GM12864 (cell line): ENCODE measurements at regions not wholly inside any gene's neighbourhood (a gene's known extent, or its start where the extent isn't known, plus 50 kb on each side); places are given as distances from the start of the nearest gene placed in this dataset.

Source experiments
- DNase-seq: peaks from one replicate; pipeline ENCODE4 v3.0.0-alpha.2; 2011; ENCODE audit warnings: low read depth
- H3K4me3 ChIP-seq: 2 replicates; pipeline ENCODE4 v1.5.1; 2011; ENCODE audit warnings: mild to moderate bottlenecking, low read depth, low read length, control low read depth
- TF ChIP-seq, protein P1 (sequence below): IDR thresholded peaks from 2 replicates; pipeline ENCODE4 v1.5.1; 2011; ENCODE audit warnings: low read depth, mild to moderate bottlenecking, moderate library complexity, low read length, control low read depth, inconsistent platforms; ENCODE audit errors: missing control alignments

DNA sequence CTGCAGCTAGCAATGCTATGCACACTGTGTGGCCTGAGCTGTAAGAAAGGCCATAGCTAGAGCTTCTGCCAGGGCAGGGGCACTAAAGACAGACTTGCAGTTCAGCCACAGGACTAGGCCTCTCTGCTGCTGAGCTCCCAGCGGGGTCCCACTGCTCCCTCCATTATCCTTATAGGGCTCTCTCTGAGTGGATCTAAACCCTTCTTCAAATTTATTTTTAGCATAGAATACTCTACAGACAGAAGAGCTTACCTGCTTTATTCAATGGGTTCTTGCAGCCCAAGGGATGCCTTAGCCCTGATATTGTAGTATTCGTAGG lies 100.9 kb upstream of the MLN start:
- TF ChIP-seq, protein P1, sequence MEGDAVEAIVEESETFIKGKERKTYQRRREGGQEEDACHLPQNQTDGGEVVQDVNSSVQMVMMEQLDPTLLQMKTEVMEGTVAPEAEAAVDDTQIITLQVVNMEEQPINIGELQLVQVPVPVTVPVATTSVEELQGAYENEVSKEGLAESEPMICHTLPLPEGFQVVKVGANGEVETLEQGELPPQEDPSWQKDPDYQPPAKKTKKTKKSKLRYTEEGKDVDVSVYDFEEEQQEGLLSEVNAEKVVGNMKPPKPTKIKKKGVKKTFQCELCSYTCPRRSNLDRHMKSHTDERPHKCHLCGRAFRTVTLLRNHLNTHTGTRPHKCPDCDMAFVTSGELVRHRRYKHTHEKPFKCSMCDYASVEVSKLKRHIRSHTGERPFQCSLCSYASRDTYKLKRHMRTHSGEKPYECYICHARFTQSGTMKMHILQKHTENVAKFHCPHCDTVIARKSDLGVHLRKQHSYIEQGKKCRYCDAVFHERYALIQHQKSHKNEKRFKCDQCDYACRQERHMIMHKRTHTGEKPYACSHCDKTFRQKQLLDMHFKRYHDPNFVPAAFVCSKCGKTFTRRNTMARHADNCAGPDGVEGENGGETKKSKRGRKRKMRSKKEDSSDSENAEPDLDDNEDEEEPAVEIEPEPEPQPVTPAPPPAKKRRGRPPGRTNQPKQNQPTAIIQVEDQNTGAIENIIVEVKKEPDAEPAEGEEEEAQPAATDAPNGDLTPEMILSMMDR, result no peak
- DNase-seq, result no peak
- no peak overlapping the region for H3K4me3 ChIP-seq

DNA sequence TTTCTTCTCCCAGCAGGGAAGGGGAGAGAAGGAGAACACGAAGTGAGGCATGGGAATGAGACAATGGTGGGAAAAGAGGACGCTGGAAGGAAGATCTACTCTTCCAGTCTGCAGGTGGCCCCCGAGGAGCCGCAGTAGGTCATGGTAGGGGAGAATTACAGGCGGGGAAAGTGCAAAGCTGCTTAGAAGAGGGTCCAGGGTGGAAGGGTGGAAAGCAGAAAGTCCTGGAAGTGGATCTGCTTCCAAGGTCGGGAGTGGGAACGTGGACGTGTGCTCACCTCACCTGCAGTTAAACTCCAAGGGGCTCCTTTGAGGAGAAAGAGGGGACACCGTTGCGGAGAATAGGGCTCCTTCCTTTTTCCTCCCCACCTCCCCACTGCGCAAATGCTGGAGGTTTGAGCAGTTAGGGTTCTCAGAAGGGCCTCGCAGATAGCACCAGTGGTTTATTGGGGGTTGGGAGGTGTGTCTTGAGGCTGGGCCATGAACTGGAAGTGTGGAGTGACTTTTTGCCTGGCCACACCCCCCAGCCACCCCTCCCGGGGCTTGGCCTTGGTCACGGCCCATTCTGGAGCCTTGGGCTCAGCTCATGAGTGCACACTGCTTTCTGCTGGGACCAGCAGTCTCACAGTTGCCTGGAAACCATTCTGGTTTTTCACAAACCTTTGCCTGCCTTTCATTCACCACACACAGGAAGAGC lies 100.4 kb upstream of the MLN start:
- TF ChIP-seq, protein P1, result no peak
- H3K4me3 ChIP-seq, result no peak overlapping the region

GRCh38 chr6:33903579-33903978 lies 99.8 kb upstream of the MLN start:
- H3K4me3 ChIP-seq, result no peak overlapping the region
- DNase-seq, result no peak
- TF ChIP-seq, protein P1, result no peak

More for the DNA sequence above, 100.4 kb upstream of the MLN start:
- peak; percentile 72 for DNase-seq

GRCh38 chr6:33902457-33902853 lies 98.7 kb upstream of the MLN start:
- TF ChIP-seq, protein P1, result no peak
- no peak for DNase-seq
- no peak overlapping the region for H3K4me3 ChIP-seq

DNA sequence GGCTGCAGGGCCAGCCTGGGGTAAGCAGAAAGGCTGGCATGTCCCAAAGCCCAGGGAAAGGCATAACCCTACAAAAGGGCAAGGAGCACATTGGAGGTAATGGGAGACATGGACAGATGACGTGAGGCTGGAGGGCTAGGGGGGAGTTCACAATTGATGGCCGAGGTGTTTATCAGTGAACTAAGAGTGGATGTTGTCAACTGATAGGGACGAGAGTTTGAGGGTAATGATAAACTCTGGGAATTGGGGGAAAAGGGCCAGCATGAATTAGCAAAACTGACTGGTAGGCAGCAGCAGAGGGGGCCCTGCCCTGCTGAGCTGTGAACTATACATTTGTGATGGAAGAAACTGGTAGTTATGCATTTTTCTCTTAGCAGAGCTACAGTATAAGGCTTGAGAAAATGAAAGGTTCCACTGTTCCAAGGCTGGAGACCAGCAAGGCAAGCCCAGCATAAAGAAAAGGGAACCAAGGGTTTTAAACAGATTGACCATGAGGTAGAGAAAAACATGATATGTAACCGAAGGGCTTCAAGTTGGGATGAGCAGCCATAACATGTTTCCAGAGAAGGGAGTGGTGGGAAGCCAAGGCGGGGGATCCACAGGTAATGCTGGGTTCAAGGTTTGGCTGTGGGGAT lies 98.1 kb upstream of the MLN start:
- TF ChIP-seq, protein P1, result no peak
- no peak for DNase-seq
- H3K4me3 ChIP-seq, result no peak overlapping the region

- no peak for DNase-seq
- TF ChIP-seq, protein P1, result no peak
- H3K4me3 ChIP-seq, result no peak overlapping the region
Measured at GRCh38 chr6:33898771-33899170, 95.0 kb upstream of the MLN start.
